ENCODE measurements at regions not wholly inside any gene's neighbourhood (a gene's known extent, or its start where the extent isn't known, plus 50 kb on each side); places are given as distances from the start of the nearest gene placed in this dataset.
"Not testable (repeated sequence)": the region's sequence is repeated elsewhere in the genome, so short reads cannot be mapped to it uniquely, and the experiment has no call there.

DNA sequence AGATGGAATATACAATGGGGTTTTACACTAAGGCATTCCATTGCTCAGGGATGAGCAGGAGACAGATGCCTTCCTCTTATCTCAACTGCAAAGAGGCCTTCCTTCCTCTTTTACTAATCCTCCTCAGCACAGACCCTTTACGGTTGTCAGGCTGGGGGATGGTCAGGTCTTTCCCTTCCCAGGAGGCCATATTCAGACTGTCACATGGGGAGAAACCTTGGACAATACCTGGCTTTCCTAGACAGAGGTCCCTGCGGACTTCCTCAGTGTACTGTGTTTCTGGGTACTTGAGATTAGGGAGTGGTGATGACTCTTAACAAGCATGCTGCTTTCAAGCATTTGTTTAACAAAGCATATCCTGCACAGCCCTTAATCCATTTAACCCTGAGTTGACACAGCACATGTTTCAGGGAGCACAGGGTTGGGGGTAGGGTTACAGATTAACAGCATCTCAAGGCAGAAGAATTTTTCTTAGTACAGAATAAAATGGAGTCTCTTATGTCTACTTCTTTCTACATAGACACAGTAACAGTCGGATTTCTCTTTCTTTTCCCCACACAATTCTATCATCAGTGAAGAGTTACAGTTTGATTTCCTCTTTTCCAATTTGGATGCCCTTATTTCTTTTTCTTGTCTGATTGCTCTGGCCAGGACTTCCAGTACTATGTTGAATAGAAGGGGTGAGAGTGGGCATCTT, 737.1 kb downstream of the TRHDE start:
- DNase-seq (ENCODE audit: low read depth in 2 of 2) = not testable (repeated sequence)

- no peak for DNase-seq (ENCODE audit: low read depth in 2 of 2)
Measured at GRCh38 chr12:73017981-73018380, 745.8 kb downstream of the TRHDE start.

- DNase-seq (ENCODE audit: low read depth in 2 of 2) = no peak
Measured at GRCh38 chr12:73053893-73054292, 781.7 kb downstream of the TRHDE start.

- no peak for DNase-seq (ENCODE audit: low read depth in 2 of 2)
Measured at GRCh38 chr12:73057428-73057827, 785.3 kb downstream of the TRHDE start.

DNA sequence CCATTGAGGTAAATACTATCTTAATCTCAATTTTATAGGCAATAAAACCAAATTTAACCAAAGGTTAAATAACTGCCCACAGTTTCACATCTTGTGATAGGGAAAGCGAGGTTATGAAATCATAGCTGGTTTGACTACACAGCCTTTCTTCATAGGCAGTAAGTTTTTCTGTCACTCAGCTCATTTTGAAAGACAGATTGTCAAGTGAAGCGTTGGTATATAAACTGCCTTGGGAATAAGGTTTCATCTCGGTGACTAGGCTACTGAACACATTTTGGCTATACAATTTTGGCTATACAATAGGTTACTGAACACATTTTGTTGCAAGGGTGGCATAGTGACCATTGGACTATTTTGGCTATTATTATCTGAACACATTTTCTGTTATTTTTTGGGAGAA, 793.7 kb downstream of the TRHDE start:
- DNase-seq (ENCODE audit: low read depth in 2 of 2) = no peak

GRCh38 chr12:73067616-73068015, 795.4 kb downstream of the TRHDE start:
- no peak for DNase-seq (ENCODE audit: low read depth in 2 of 2)

- DNase-seq (ENCODE audit: low read depth in 2 of 2) = no peak
Measured at GRCh38 chr12:73072214-73072613, 800.0 kb downstream of the TRHDE start.

- DNase-seq (ENCODE audit: low read depth in 2 of 2) = no peak
Measured at GRCh38 chr12:73076760-73077159, 804.6 kb downstream of the TRHDE start.

GRCh38 chr12:73083736-73084135, 811.6 kb downstream of the TRHDE start:
- DNase-seq (ENCODE audit: low read depth in 2 of 2) = no peak

GRCh38 chr12:73106296-73106695, 834.1 kb downstream of the TRHDE start:
- DNase-seq (ENCODE audit: low read depth in 2 of 2) = no peak

GRCh38 chr12:73106896-73107295, 834.7 kb downstream of the TRHDE start:
- no peak for DNase-seq (ENCODE audit: low read depth in 2 of 2)

GRCh38 chr12:73110816-73111215, 838.6 kb downstream of the TRHDE start:
- DNase-seq (ENCODE audit: low read depth in 2 of 2) = no peak

DNA sequence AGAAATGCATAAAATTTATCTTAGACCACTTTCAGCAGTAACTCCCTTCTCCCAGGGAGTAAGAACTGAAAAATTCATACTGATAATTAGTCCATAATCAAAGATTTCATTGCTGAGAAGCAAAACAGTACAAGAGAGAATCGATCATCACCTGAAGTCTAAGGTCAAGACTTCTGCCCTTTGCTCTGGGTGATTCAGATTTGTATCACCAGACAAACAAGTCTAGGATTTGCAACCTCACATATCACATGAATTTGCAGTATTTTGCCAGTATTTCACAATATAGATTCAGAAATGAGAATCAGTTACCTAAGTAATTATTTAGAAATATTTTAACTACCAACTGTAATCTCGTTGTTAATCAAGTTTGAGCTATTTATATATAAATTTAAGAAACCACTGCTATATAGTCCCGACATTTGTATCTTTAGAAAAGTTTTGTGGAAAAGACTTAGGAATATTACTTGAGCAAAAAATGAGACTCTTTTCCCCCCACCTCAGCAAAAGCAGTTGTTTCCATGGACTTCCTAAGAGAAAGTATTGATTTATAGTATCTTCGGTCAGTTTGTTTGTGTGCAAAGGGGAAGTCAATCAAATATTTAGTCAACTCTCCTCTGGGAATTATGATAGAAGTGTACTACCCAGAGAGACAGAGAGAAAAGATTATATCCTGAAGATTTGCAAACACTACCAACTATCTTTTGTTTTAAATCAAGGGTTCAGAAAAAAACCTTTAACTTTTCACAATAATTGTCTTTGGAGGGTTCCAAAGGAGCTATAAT, 840.1 kb downstream of the TRHDE start:
- DNase-seq (ENCODE audit: low read depth in 2 of 2) = no peak

- no peak for DNase-seq (ENCODE audit: low read depth in 2 of 2)
Measured at GRCh38 chr12:73124480-73124879, 852.3 kb downstream of the TRHDE start.

- no peak for DNase-seq (ENCODE audit: low read depth in 2 of 2)
Measured at GRCh38 chr12:73125148-73125547, 853.0 kb downstream of the TRHDE start.

- DNase-seq (ENCODE audit: low read depth in 2 of 2) = no peak
Measured at GRCh38 chr12:73136386-73136785, 864.2 kb downstream of the TRHDE start.

DNA sequence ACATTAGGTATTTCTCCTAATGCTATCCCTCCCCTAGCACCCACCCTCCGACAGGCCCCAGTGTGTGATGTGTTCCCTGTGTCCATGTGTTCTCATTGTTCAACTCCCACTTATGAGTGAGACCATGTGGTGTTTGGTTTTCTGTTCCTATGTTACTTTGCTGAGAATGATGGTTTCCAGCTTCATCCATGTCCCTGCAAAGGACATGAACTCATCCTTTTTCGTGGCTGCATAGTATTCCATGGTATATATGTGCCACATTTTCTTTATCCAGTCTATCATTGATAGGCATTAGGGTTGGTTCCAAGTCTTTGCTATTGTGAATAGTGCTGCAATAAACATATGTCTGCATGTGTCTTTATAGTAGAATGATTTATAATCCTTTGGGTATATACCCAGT, 867.5 kb downstream of the TRHDE start:
- not testable (repeated sequence) for DNase-seq (ENCODE audit: low read depth in 2 of 2)

- no peak for DNase-seq (ENCODE audit: low read depth in 2 of 2)
Measured at GRCh38 chr12:73158341-73158740, 886.2 kb downstream of the TRHDE start.

DNA sequence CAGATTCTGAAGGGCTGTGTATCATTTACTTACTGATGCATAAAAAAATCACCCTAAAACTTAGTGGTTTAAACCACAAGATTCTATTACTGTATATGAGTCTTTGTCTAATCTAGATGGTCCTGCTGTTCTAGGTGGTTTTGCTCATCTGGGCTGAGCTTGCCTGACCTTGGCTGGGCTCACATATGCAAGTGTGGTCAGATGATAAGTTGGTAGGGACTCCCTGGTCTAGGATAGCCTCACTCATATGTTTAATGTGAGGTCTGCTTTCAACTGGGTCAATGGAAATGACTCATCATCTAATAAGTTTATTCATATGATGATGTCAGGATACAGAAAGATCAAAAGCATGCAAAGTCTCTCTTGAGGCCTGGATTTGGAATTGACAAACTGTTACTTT, 887.8 kb downstream of the TRHDE start:
- no peak for DNase-seq (ENCODE audit: low read depth in 2 of 2)

DNA sequence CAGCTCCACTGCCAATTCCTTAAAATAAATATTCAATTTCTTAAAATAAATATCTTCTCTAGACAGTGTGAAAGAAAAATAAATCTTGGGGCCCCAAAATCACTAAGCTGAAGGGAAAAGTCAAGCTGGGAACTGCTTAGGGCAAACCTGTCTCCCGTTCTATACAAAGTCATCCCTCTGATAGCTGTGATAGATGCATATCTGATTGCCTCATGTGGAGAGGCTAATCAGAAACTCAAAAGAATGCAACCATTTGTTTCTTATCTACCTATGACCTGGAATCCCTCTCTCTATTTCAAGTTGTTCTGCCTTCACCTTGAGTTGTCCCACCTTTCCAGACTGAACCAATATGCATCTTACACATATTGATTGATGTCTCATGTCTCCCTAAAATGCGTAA, 889.8 kb downstream of the TRHDE start:
- DNase-seq (ENCODE audit: low read depth in 2 of 2) = no peak

- DNase-seq (ENCODE audit: low read depth in 2 of 2) = no peak
Measured at GRCh38 chr12:73180734-73181133, 908.6 kb downstream of the TRHDE start.

DNA sequence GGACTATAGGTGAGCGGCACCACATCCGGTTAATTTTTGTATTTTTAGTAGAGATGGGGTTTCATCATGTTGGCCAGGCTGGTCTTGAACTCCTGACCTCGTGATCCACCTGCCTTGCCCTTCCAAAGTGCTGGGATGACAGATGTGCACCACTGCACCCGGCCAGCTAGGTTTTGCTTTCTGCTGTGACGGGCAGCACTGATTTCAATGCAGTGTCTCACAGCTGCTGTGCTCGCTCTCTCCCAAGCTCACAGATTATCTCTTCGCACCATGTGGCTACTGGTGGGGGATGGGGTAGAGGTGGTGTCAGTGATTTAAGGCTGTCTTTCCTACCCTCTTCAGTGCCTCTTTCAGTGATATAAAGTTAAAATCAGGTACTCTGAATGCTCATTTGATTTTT, 909.1 kb downstream of the TRHDE start:
- no peak for DNase-seq (ENCODE audit: low read depth in 2 of 2)

DNA sequence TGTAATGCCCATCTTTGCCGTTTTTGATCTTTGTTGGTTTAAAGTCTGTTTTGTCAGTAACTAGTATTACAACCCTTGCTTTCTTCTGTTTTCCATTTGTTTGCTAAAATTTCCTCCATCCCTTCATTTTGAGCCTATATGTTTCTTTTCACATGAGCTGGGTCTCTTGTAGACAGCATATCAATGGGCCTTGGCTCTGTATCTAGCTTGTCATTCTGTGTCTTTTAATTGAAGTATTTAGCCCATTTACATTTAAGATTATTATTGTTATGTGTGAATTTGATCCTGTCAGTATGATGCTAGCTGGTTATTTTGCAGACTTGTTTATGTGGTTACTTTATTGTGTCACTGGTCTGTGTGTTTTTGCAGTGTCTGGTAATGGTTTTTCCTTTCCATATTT, 913.2 kb downstream of the TRHDE start:
- no peak for DNase-seq (ENCODE audit: low read depth in 2 of 2)
